HL-60 (cell line): ENCODE measurements at regions not wholly inside any gene's neighbourhood (a gene's known extent, or its start where the extent isn't known, plus 50 kb on each side); places are given as distances from the start of the nearest gene placed in this dataset.

Experiments
- DNase-seq, 2 experiments: peaks; one replicate each; pipeline ENCODE4 v3.0.0-alpha.2; 2010 to 2020; ENCODE audit warnings: low read depth in 1 of 2, low spot score in 1 of 2
- H3K27ac ChIP-seq: fragments of 250-450 bp; sonication (Bioruptor Pico); replicated peaks from 2 replicates; pipeline ENCODE4 v1.5.1; 2020; ENCODE audit warnings: mild to moderate bottlenecking, moderate library complexity
- H3K27me3 ChIP-seq: fragments of 250-450 bp; sonication (Bioruptor Pico); 2 replicates; pipeline ENCODE4 v1.5.1; 2021; ENCODE audit warnings: mild to moderate bottlenecking, moderate library complexity; ENCODE audit not compliant: insufficient read depth, poor library complexity, severe bottlenecking
- H3K4me3 ChIP-seq: replicated peaks from 2 replicates; pipeline ENCODE4 v1.5.1; 2011; ENCODE audit warnings: mild to moderate bottlenecking, control low read depth, low read length; ENCODE audit not compliant: insufficient read depth
- CTCF ChIP-seq: IDR thresholded peaks from one replicate; pipeline ENCODE4 v1.5.1; 2011; ENCODE audit warnings: low read length, control low read depth, inconsistent platforms; ENCODE audit not compliant: insufficient read depth
- GABPA ChIP-seq: IDR thresholded peaks from 2 replicates; pipeline ENCODE4 v1.6.1; 2012; ENCODE audit warnings: low read depth
- POLR2AphosphoS5 ChIP-seq: IDR thresholded peaks from 2 replicates; pipeline ENCODE4 v1.6.1; 2012; ENCODE audit warnings: low read depth
- REST ChIP-seq: IDR thresholded peaks from 2 replicates; pipeline ENCODE4 v1.6.1; 2012; ENCODE audit warnings: low read depth; ENCODE audit not compliant: insufficient replicate concordance
- SPI1 ChIP-seq: IDR thresholded peaks from 2 replicates; pipeline ENCODE4 v1.6.1; 2012; ENCODE audit warnings: low read depth, mild to moderate bottlenecking, borderline replicate concordance

- no peak overlapping the region for H3K27ac ChIP-seq
- DNase-seq: no peak
- no peak overlapping the region for H3K4me3 ChIP-seq
- H3K27me3 ChIP-seq: peaks cover 2% of the 10 kb centered on the region
- no peak for TF ChIP-seq REST
Observed at GRCh38 chr3:117706037-117706436, 996.5 kb downstream of the TUSC7 start.

DNA sequence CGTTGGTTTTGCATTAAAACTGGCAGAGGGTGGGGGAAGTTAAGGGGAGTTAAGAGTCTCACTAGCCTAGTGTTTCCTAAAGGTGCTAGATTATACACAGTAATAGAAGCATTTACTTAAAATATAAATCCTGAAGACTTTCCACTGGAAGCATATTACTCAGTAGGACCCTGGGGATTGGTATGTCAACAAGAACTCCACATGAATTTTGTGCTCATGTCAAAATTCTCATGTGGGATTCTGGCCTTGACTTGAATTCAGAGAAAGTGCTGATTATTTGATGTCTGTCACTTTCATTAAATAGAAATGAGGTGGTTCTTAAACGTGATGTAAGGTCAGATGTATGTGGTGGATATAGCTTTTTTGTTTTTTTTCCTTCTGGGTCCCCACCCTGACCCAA, 997.2 kb downstream of the TUSC7 start:
- H3K4me3 ChIP-seq: no peak overlapping the region
- H3K27me3 ChIP-seq: peaks cover 2% of the 10 kb centered on the region
- no peak for DNase-seq
- H3K27ac ChIP-seq: no peak overlapping the region
- TF ChIP-seq CTCF (no peak), POLR2AphosphoS5 (no peak), REST (no peak)

- no peak for TF ChIP-seq POLR2AphosphoS5
- TF ChIP-seq SPI1: no peak
- no peak for TF ChIP-seq CTCF
- TF ChIP-seq GABPA: no peak
- no peak for TF ChIP-seq REST
- H3K27ac ChIP-seq: no peak overlapping the region
- no peak overlapping the region for H3K4me3 ChIP-seq
- H3K27me3 ChIP-seq: peaks cover 2% of the 10 kb centered on the region
- DNase-seq: no peak
Observed at GRCh38 chr3:117708601-117709000, 999.0 kb downstream of the TUSC7 start.

DNA sequence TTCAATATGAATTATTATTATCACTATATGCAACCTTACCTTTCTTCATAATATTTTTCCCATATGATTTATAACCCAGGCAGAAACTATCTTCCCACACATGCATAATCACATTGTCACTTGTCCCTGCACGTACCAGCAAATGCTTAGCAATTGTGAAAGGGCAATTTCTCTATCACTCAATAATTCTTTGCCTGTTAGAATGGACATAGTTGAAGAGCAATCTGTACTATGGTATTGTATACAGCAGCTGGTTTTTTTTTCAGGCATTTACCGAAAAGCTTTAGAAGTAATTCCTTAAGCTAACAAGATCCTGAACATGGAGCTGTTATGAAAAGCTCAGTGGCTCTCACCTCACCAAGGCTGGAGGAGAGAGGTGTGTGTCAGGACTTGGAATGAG, 999.5 kb downstream of the TUSC7 start:
- Histone ChIP-seq H3K4me3 (no peak overlapping the region), H3K27ac (no peak overlapping the region), H3K27me3 (peaks cover 2% of the 10 kb centered on the region)
- no peak for DNase-seq
- TF ChIP-seq CTCF (no peak), GABPA (no peak)
